IMR-90 (cell line): ENCODE measurements at regions not wholly inside any gene's neighbourhood (a gene's known extent, or its start where the extent isn't known, plus 50 kb on each side); places are given as distances from the start of the nearest gene placed in this dataset.

Source experiments
- ATAC-seq: fragments of 200-7000 bp; cut with Tn5 transposase; 2 replicates; pipeline ENCODE4 v1.9.1; 2020; ENCODE audit warnings: low read depth, mild to moderate bottlenecking, moderate library complexity
- BruUV-seq: library from RNA; stranded (reverse); fragments of 400-500 nt; replicated peaks from 2 replicates; lab custom pipeline; 2021; lab: Mats Ljungman, UMichigan
- CTCF ChIA-PET: fragments of 300-600 bp; formaldehyde crosslinking; extraction: SDS; loops from one replicate; lab custom pipeline; 2021; ENCODE audit warnings: antibody characterized with exemption; lab: Yijun Ruan, JAX
- POLR2A ChIA-PET: fragments of 300-600 bp; sonication (Branson Sonifier 250); formaldehyde crosslinking; loops from one replicate; lab custom pipeline; 2022; ENCODE audit warnings: antibody characterized with exemption; ENCODE audit not compliant: unreplicated experiment; lab: Charles Lee
- DNase-seq: peaks from one replicate; pipeline ENCODE4 v3.0.0; 2013
- H2AFZ ChIP-seq: replicated peaks from 2 replicates; pipeline ENCODE3; 2013; ENCODE audit warnings: low read length, mild to moderate bottlenecking; ENCODE audit not compliant: poor library complexity
- H2AK5ac ChIP-seq: 2 replicates; pipeline ENCODE4 v1.6.1; 2013; ENCODE audit warnings: low read depth, low read length, inconsistent platforms
- H2AK9ac ChIP-seq: replicated peaks from 2 replicates; pipeline ENCODE3; 2013; ENCODE audit warnings: mild to moderate bottlenecking, low read depth, low read length, moderate library complexity; ENCODE audit not compliant: poor library complexity
- H2BK120ac ChIP-seq: 2 replicates; pipeline ENCODE4 v1.6.1; 2013; ENCODE audit warnings: low read depth, low read length, inconsistent platforms
- H2BK15ac ChIP-seq: 3 replicates; pipeline ENCODE4 v1.6.1; 2013; ENCODE audit warnings: low read depth, low read length, inconsistent platforms
- H2BK20ac ChIP-seq: 2 replicates; pipeline ENCODE4 v1.6.1; 2013; ENCODE audit warnings: low read depth, mild to moderate bottlenecking, inconsistent platforms, low read length, moderate library complexity
- H2BK5ac ChIP-seq: 2 replicates; pipeline ENCODE4 v1.6.1; 2013; ENCODE audit warnings: mild to moderate bottlenecking, low read depth, low read length, inconsistent platforms; ENCODE audit not compliant: poor library complexity, severe bottlenecking
- H3K14ac ChIP-seq: replicated peaks from 2 replicates; pipeline ENCODE4 v1.6.1; 2013; ENCODE audit warnings: low read depth, low read length, inconsistent platforms
- H3K18ac ChIP-seq: 2 replicates; pipeline ENCODE4 v1.6.1; 2013; ENCODE audit warnings: low read depth, low read length, control low read depth
- H3K23ac ChIP-seq: 2 replicates; pipeline ENCODE4 v1.6.1; 2013; ENCODE audit warnings: low read depth, low read length, inconsistent platforms
- H3K27ac ChIP-seq: 2 replicates; pipeline ENCODE4 v1.5.1; 2013; ENCODE audit warnings: mild to moderate bottlenecking, control low read depth, low read length; ENCODE audit not compliant: insufficient read depth
- H3K27me3 ChIP-seq: 2 replicates; pipeline ENCODE4 v1.6.1; 2013; ENCODE audit warnings: low read length; ENCODE audit not compliant: control insufficient read depth, insufficient read depth
- H3K36me3 ChIP-seq: 2 replicates; pipeline ENCODE4 v1.6.1; 2013; ENCODE audit warnings: low read length, mixed read lengths; ENCODE audit not compliant: control insufficient read depth, insufficient read depth
- H3K4ac ChIP-seq: 2 replicates; pipeline ENCODE4 v1.6.1; 2013; ENCODE audit warnings: low read depth, low read length, inconsistent platforms
- H3K4me1 ChIP-seq: 2 replicates; pipeline ENCODE4 v1.6.1; 2013; ENCODE audit warnings: low read length, mixed read lengths; ENCODE audit not compliant: control insufficient read depth, insufficient read depth
- H3K4me2 ChIP-seq: 2 replicates; pipeline ENCODE4 v1.6.1; 2013; ENCODE audit warnings: low read depth, mild to moderate bottlenecking, control low read depth, low read length, moderate library complexity
- H3K4me3 ChIP-seq: 2 replicates; pipeline ENCODE4 v1.5.1; 2013; ENCODE audit warnings: low read depth, mild to moderate bottlenecking, control low read depth, low read length, moderate library complexity; ENCODE audit not compliant: insufficient read depth
- H3K56ac ChIP-seq: 2 replicates; pipeline ENCODE4 v1.6.1; 2013; ENCODE audit warnings: low read length, inconsistent platforms; ENCODE audit not compliant: insufficient read depth; ENCODE audit errors: extremely low read depth
- H3K79me1 ChIP-seq, 2 experiments: 2 replicates each; pipeline ENCODE4 v1.6.1; 2013; ENCODE audit warnings: low read length in 2 of 2, inconsistent platforms in 1 of 2, low read depth in 1 of 2
- H3K9ac ChIP-seq: 2 replicates; pipeline ENCODE4 v1.6.1; 2013; ENCODE audit warnings: low read depth, low read length, control low read depth
- H3K9me1 ChIP-seq: 2 replicates; pipeline ENCODE4 v1.6.1; 2013; ENCODE audit warnings: low read length, inconsistent platforms; ENCODE audit not compliant: insufficient read depth
- H3K9me3 ChIP-seq: 2 replicates; pipeline ENCODE4 v1.6.1; 2013; ENCODE audit warnings: low read length; ENCODE audit not compliant: control insufficient read depth, insufficient read depth
- H4K20me1 ChIP-seq: 2 replicates; pipeline ENCODE4 v1.6.1; 2013; ENCODE audit warnings: low read length, inconsistent platforms; ENCODE audit not compliant: insufficient read depth
- H4K5ac ChIP-seq: 2 replicates; pipeline ENCODE4 v1.6.1; 2013; ENCODE audit warnings: mild to moderate bottlenecking, low read depth, low read length, control low read depth
- H4K8ac ChIP-seq, 2 experiments: 2 replicates each; pipeline ENCODE4 v1.6.1; 2013; ENCODE audit warnings: low read depth in 2 of 2, low read length in 2 of 2, control low read depth in 1 of 2, inconsistent platforms in 1 of 2
- H4K91ac ChIP-seq: 2 replicates; pipeline ENCODE4 v1.6.1; 2013; ENCODE audit warnings: low read depth, low read length, inconsistent platforms; ENCODE audit not compliant: insufficient read depth
- CEBPB ChIP-seq: IDR thresholded peaks from 2 replicates; pipeline ENCODE4 v1.6.1; 2012; ENCODE audit warnings: low read depth, low read length, improper control_type of control experiment
- CHD1 ChIP-seq: IDR thresholded peaks from 2 replicates; pipeline ENCODE4 v1.6.1; 2012; ENCODE audit warnings: low read depth, low read length, improper control_type of control experiment
- RFX5 ChIP-seq: IDR thresholded peaks from 2 replicates; pipeline ENCODE4 v1.8.0; 2012; ENCODE audit warnings: low read depth, mild to moderate bottlenecking, low read length, moderate library complexity
- WGBS, 2 experiments: methylation state at CpG; one replicate each; pipeline versions ENCODE4 v1.1.5 to v1.1.7; 2013; ENCODE audit warnings: missing lambda C conversion rate in 2 of 2; ENCODE audit not compliant: insufficient read length in 1 of 2; ENCODE audit errors: extremely low coverage in 2 of 2; 5-methylcytosine and 5-hydroxymethylcytosine counted together
- dilution Hi-C: fragments of 300-500 bp; cut with HindIII; formaldehyde crosslinking; loops from one replicate; pipeline ENCODE4 v1.14.3; 2018; ENCODE audit warnings: low sequenced_read_pairs; ENCODE audit not compliant: unreplicated experiment
- in situ Hi-C: fragments of 300-500 bp; cut with MboI; formaldehyde crosslinking; loops from 3 replicates; pipeline ENCODE4 v1.14.3; 2019; ENCODE audit warnings: low sequenced_read_pairs, inconsistent platforms, mixed read lengths
- intact Hi-C: fragments of 100-400 bp; cut with micrococcal nuclease; formaldehyde crosslinking; loops from 2 replicates; pipeline ENCODE4 v1.10.0; 2022

- Histone ChIP-seq H4K91ac (no peak overlapping the region), H3K4me3 (no peak overlapping the region), H2BK5ac (no peak overlapping the region)
Observed at GRCh38 chr17:36869856-36870719, 67.2 kb upstream of the LHX1 start.

More at GRCh38 chr17:36869856-36870719, 67.2 kb upstream of the LHX1 start:
- H2AK9ac ChIP-seq, result no peak overlapping the region
- no peak overlapping the region for H4K5ac ChIP-seq
- no peak overlapping the region for H2AFZ ChIP-seq
- H3K79me1 ChIP-seq, result no peaks in the 10 kb centered on the region
- no peak overlapping the region for H3K56ac ChIP-seq
- CTCF ChIA-PET, result interaction anchor here (0.5 kb wide), 1 partner anchor 17 kb away, joined by 3 read pairs; no protein-coding TSS in a partner anchor
- in situ Hi-C loops, result no loop called here
- no peak overlapping the region for H3K27ac ChIP-seq
- 27% methylated on average over 3 of the region's 18 CpGs; no CpG with 5 or more reads in 1 of the 2 experiments for WGBS, 2 experiments
- no peak overlapping the region for H3K23ac ChIP-seq
- H2BK20ac ChIP-seq, result no peak overlapping the region
- no peaks in the 10 kb centered on the region for H3K4me1 ChIP-seq
- H3K9me3 ChIP-seq, result peaks cover 2% of the 10 kb centered on the region; the same call in 1 of the 2 replicates
- BruUV-seq, result no TSS peak
- no peak overlapping the region for H2BK120ac ChIP-seq
- intact Hi-C loops, result no loop called here
- POLR2A ChIA-PET, result no interaction called here
- no peaks in the 10 kb centered on the region for H3K36me3 ChIP-seq
- H2AK5ac ChIP-seq, result no peak overlapping the region
- dilution Hi-C loops, result no loop called here
- H3K9me1 ChIP-seq, result no peaks in the 10 kb centered on the region
- H3K14ac ChIP-seq, result no peak overlapping the region
- peaks cover 28% of the 10 kb centered on the region for H3K27me3 ChIP-seq
- no peak overlapping the region for H2BK15ac ChIP-seq
- no peak overlapping the region for H3K4me2 ChIP-seq
- TF ChIP-seq RFX5, result no peak
- peak; percentile 73 for TF ChIP-seq CEBPB
- no peak for TF ChIP-seq CHD1
- DNase-seq (peak; percentile 17), ATAC-seq (no peak)
- no peak overlapping the region for H3K9ac ChIP-seq
- H4K8ac ChIP-seq, result no peak overlapping the region
- H3K4ac ChIP-seq, result no peak overlapping the region
- H3K18ac ChIP-seq, result no peak overlapping the region
- no peaks in the 10 kb centered on the region for H4K20me1 ChIP-seq
